IPS-NIHi11 (cell line): ENCODE measurements at regions not wholly inside any gene's neighbourhood (a gene's known extent, or its start where the extent isn't known, plus 50 kb on each side); places are given as distances from the start of the nearest gene placed in this dataset.

ENCODE experiments used
- DNase-seq: peaks from one replicate; pipeline ENCODE4 v3.0.0; 2012; ENCODE audit warnings: mixed read lengths, low spot score

GRCh38 chr5:59955241-59955640 is 61.7 kb upstream of the PDE4D start:
- no peak for DNase-seq

GRCh38 chr5:59943452-59944113 is 50.1 kb upstream of the PDE4D start:
- no peak for DNase-seq
